AG10803 (cell line): ENCODE measurements at regions not wholly inside any gene's neighbourhood (a gene's known extent, or its start where the extent isn't known, plus 50 kb on each side); places are given as distances from the start of the nearest gene placed in this dataset.

ENCODE experiments used
- DNase-seq: peaks from one replicate; pipeline ENCODE4 v3.0.0; 2010; ENCODE audit warnings: low read depth
- H3K4me3 ChIP-seq: 2 replicates; pipeline ENCODE4 v1.5.1; 2011; ENCODE audit warnings: mild to moderate bottlenecking, low read length, control low read depth
- CTCF ChIP-seq: conservative IDR thresholded peaks from 2 replicates; pipeline ENCODE4 v1.5.1; 2011; ENCODE audit warnings: mild to moderate bottlenecking, low read length, control low read depth, inconsistent platforms

DNA sequence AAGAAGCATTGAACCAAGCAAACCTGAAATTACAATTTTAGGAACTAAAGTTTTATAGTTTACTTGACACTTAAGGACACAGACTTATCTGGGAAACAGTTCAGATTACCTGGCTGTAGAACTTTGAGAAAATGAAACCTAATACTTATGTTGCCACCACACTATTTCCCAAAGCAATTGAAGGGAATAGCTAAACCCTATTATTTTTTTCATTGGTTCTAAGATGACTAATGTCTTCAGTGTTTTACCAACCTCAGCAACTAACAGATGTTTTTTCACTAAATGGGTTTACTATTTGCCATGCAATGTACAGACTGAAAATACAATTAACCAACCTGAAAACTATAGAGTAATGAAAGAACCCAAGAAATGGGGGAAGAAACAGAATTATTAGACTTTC lies 689.6 kb downstream of the SORCS1 start:
- no peak for TF ChIP-seq CTCF
- DNase-seq, result peak; percentile 8
- no peak overlapping the region for H3K4me3 ChIP-seq

- H3K4me3 ChIP-seq, result no peak overlapping the region
- TF ChIP-seq CTCF, result no peak
- no peak for DNase-seq
Measured at GRCh38 chr10:106473129-106473685, 691.3 kb downstream of the SORCS1 start.

DNA sequence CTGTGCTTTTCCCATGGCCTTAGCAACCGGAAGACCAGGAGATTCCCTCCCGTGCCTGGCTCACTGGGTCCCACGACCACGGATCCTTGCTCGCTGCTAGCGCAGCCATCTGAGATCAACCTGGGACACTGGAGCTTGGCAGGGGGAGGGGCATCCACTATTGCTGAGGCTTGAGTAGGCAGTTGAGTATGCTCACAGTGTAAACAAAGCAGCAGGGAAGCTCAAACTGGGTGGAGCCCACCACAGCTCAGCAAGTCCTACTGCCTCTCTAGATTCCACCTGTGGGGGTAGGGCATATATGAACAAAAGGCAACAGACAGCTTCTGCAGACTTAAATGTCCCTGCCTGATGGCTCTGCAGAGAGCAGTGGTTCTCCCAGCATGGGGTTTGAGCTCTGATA lies 697.0 kb downstream of the SORCS1 start:
- no peak for DNase-seq
- H3K4me3 ChIP-seq, result no peak overlapping the region
- no peak for TF ChIP-seq CTCF

- H3K4me3 ChIP-seq, result no peak overlapping the region
- no peak for TF ChIP-seq CTCF
- DNase-seq, result no peak
Measured at GRCh38 chr10:106457522-106457921, 707.0 kb downstream of the SORCS1 start.

DNA sequence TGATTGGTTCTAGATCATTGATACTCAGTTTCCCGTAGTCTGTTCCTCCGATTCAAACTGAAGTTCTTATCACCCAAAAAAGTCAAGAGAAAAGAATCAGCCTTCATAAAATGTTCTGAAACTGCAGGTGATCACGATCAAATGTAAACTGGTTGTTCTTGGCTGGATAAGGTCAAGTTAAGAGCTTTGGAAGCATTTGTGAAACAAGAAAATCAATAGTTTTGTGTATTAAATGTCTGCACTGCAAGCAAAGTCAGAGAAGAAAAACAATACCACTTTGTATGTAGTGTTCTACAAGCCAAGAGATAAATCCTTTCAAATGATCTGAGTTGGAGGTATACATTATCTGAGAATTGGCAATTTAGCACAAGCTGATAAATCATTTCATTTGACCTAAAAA lies 710.3 kb downstream of the SORCS1 start:
- no peak overlapping the region for H3K4me3 ChIP-seq
- no peak for DNase-seq
- TF ChIP-seq CTCF, result no peak

- no peak overlapping the region for H3K4me3 ChIP-seq
- DNase-seq, result no peak
- TF ChIP-seq CTCF, result no peak
Measured at GRCh38 chr10:106450966-106451365, 713.5 kb downstream of the SORCS1 start.

DNA sequence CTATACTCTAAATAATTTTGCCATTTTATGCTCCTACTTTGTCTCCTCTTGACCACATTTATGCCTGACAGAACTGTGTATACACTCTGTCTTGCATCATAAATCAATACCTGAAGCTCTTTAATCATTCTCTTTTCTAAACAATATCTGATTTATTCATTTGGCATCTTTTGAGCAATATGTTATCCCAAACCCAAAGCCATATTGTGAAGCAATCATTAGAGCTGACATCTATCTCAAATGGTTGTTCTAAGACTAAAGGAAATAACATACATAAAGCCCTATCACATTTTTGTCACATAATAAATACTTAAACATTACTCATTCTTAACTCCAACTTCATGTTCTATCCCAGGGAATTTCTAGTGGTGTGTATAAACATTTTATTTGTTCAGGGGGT lies 717.6 kb downstream of the SORCS1 start:
- no peak for TF ChIP-seq CTCF
- H3K4me3 ChIP-seq, result no peak overlapping the region
- no peak for DNase-seq
